ENCODE measurements at regions not wholly inside any gene's neighbourhood (a gene's known extent, or its start where the extent isn't known, plus 50 kb on each side); places are given as distances from the start of the nearest gene placed in this dataset.

DNA sequence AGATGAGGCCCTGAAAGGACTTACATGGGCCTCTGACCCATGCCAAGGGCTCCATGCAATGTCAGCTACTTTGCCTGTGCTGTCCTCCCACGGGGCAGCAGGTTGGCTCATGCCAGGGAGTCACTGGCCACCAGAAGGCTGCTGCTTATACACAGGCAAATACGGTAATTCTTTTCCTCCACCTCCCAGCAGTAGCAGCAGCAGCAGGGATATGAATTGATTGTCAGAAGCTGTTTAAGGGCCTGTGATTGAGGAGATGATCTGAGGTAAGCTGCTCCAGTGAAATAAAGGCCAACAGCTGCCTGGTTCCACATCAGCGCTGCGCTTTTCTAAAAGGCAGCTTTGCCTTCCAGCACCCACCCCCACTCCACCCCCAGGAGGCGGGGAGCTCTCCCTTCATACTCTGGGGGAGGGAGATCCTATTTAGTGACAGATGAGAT is 250.5 kb downstream of the SHQ1 start:
- H3K27me3 ChIP-seq, result no peaks in the 10 kb centered on the region
- ATAC-seq, result no peak
- no peak for TF ChIP-seq EP300 (IDR thresholded peaks at IDR 0.05)
- TF ChIP-seq POLR2A (IDR thresholded peaks at IDR 0.05), result no peak
- no peak for TF ChIP-seq POLR2AphosphoS5 (IDR thresholded peaks at IDR 0.05)
- TF ChIP-seq, protein P1, sequence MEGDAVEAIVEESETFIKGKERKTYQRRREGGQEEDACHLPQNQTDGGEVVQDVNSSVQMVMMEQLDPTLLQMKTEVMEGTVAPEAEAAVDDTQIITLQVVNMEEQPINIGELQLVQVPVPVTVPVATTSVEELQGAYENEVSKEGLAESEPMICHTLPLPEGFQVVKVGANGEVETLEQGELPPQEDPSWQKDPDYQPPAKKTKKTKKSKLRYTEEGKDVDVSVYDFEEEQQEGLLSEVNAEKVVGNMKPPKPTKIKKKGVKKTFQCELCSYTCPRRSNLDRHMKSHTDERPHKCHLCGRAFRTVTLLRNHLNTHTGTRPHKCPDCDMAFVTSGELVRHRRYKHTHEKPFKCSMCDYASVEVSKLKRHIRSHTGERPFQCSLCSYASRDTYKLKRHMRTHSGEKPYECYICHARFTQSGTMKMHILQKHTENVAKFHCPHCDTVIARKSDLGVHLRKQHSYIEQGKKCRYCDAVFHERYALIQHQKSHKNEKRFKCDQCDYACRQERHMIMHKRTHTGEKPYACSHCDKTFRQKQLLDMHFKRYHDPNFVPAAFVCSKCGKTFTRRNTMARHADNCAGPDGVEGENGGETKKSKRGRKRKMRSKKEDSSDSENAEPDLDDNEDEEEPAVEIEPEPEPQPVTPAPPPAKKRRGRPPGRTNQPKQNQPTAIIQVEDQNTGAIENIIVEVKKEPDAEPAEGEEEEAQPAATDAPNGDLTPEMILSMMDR (IDR thresholded peaks at IDR 0.05), result no peak
- no peaks in the 10 kb centered on the region for H3K9me3 ChIP-seq
- WGBS, 2 donors (ENCODE audit: low coverage in 1 of 2), result 60 to 63% methylated on average over 2 of the region's 5 CpGs
- no peaks in the 10 kb centered on the region for H3K4me1 ChIP-seq
- H3K36me3 ChIP-seq, result no peaks in the 10 kb centered on the region
- H3K4me3 ChIP-seq, result no peak overlapping the region
- H3K27ac ChIP-seq, result no peak overlapping the region

DNA sequence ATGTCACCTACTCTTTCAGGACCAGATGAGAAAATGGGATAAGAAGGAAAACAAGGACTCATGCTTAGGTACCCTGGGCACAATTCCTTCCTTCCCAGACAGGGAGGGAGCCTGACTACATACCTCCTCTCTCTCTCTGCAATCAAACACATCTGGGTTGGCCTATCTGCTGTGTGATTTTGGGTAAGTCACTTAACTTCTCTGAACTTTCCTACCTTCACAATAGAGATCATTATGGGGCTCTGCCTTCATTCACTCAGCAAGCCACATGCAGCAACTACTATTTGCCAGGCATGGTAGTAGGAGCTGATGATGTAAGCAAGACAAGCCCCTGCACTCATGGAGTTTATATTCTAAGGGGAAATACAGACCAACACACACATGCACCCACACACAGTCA is 251.2 kb downstream of the SHQ1 start:
- no peak for TF ChIP-seq POLR2AphosphoS5 (IDR thresholded peaks at IDR 0.05)
- TF ChIP-seq POLR2A (IDR thresholded peaks at IDR 0.05), result no peak
- TF ChIP-seq, protein P1 (IDR thresholded peaks at IDR 0.05), result no peak
- TF ChIP-seq EP300 (IDR thresholded peaks at IDR 0.05), result no peak
- no peak for ATAC-seq
- H3K27me3 ChIP-seq, result no peaks in the 10 kb centered on the region
- H3K36me3 ChIP-seq, result no peaks in the 10 kb centered on the region
- no peak overlapping the region for H3K27ac ChIP-seq
- no peak overlapping the region for H3K4me3 ChIP-seq
- H3K4me1 ChIP-seq, result peaks cover 0 to 7% (median 2%) of the 10 kb centered on the region in 3 donors
- H3K9me3 ChIP-seq, result no peaks in the 10 kb centered on the region

DNA sequence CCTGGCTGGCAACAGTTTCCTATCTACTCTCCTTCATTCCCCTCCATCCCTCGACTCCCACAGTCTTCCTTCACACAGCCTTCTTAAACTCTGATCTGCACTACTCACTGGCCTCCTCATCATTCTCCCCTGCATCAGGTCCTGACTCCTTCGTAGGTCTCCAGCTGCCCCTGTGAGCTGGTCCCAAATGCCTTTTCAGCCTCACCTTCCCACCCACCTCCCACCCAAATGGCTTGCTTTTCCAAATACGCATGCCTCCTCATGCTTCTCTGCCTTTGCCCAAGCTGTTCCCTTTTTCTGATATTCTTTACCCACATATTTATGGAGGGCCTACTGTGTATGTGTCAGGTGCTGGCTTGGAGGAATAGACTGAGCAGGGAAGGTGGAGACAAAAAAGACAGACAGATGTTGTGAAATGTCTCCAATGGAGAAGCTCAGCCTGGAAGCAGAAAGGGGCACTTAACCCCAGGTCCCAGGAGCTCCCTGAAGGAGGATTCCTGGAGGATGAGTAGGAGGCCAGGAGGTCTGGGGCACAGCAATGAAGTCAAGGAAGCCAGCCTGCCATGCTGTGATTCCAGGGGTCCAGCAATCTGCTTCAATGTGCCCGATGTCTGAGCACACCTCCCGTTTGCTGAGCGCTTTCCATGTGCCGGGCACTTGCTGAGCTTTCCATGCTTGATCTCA is 252.2 kb downstream of the SHQ1 start:
- TF ChIP-seq POLR2A (IDR thresholded peaks at IDR 0.05) (no peak), EP300 (IDR thresholded peaks at IDR 0.05) (no peak), POLR2AphosphoS5 (IDR thresholded peaks at IDR 0.05) (no peak)
- TF ChIP-seq, protein P1 (IDR thresholded peaks at IDR 0.05), result no peak
- Histone ChIP-seq H3K9me3 (no peaks in the 10 kb centered on the region), H3K27ac (no peak overlapping the region), H3K4me1 (peaks cover 0 to 17% (median 9%) of the 10 kb centered on the region in 3 donors), H3K36me3 (no peaks in the 10 kb centered on the region), H3K27me3 (no peaks in the 10 kb centered on the region), H3K4me3 (no peak overlapping the region)
- no peak for ATAC-seq
- WGBS, 2 donors (ENCODE audit: low coverage in 1 of 2), result 92 to 96% methylated on average over 2 to 7 of the region's 7 CpGs

DNA sequence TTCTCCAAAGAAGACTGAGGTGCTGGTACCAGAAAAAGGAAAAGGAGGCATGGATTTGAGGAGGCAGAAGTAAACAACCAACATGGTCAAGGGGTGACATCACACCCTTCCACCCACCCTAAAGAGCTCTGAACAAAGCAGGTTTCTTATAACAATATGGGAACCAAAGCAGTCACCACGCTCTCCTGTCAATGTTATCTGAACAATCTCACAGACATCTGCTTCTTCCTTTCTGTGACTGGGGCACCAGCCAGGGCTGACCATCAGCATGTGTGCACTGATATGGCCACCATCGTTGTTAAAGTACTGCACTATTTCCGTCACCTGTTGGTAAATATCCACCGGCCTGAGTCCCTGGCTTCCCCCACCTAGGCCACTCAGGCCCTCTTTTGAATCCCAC is 252.9 kb downstream of the SHQ1 start:
- H3K27ac ChIP-seq, result no peak overlapping the region
- TF ChIP-seq EP300 (IDR thresholded peaks at IDR 0.05), result no peak
- TF ChIP-seq POLR2A (IDR thresholded peaks at IDR 0.05), result no peak
- TF ChIP-seq POLR2AphosphoS5 (IDR thresholded peaks at IDR 0.05), result no peak
- TF ChIP-seq, protein P1 (IDR thresholded peaks at IDR 0.05), result no peak

DNA sequence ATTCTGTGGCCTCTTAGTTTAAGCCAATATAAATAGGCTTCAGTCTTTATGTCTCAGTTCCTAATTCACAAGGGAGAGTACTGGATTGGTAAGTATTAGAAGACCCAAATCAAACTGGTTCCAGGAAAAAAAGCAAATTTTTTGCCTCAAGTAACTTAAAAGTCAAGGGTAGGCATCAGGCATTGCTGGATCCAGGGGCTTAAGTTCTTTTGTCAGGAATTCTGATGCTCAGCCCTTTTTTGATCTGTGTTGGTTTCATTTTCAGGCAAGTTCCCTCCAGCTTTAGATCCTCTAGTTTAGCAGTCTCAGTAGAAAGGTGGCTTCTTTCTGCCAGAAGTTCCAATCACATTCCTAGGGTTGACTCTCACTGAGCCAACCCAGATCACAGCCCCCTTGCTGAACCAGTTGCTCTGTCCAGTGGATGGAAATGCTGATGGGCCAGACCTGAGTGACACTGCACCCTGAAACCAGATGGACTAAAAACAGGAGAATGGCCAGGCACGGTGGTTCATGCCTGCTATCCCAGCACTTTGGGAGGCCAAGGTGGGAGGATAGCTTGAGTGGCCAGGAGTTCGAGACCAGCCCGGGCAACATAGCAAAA is 253.5 kb downstream of the SHQ1 start:
- no peak for ATAC-seq

More for the DNA sequence above, 252.9 kb downstream of the SHQ1 start:
- Histone ChIP-seq H3K9me3 (no peaks in the 10 kb centered on the region), H3K4me1 (peaks cover 0 to 22% (median 9%) of the 10 kb centered on the region in 3 donors), H3K4me3 (no peak overlapping the region), H3K27me3 (no peaks in the 10 kb centered on the region), H3K36me3 (no peaks in the 10 kb centered on the region)
- WGBS, 2 donors (ENCODE audit: low coverage in 1 of 2), result 81 to 87% methylated on average over 3 to 4 of the region's 4 CpGs
- ATAC-seq, result no peak

More for the DNA sequence above, 253.5 kb downstream of the SHQ1 start:
- TF ChIP-seq POLR2AphosphoS5 (IDR thresholded peaks at IDR 0.05), result no peak
- TF ChIP-seq, protein P1 (IDR thresholded peaks at IDR 0.05), result no peak
- TF ChIP-seq POLR2A (IDR thresholded peaks at IDR 0.05), result no peak
- no peak for TF ChIP-seq EP300 (IDR thresholded peaks at IDR 0.05)
- no peaks in the 10 kb centered on the region for H3K27me3 ChIP-seq
- H3K27ac ChIP-seq, result no peak overlapping the region
- H3K4me1 ChIP-seq, result peaks cover 0 to 22% (median 9%) of the 10 kb centered on the region in 3 donors
- WGBS, 2 donors (ENCODE audit: low coverage in 1 of 2), result 90% methylated on average over 2 of the region's 3 CpGs; no CpG with 5 or more reads in 1 of the 2 donors
- no peaks in the 10 kb centered on the region for H3K9me3 ChIP-seq
- H3K4me3 ChIP-seq, result no peak overlapping the region
- H3K36me3 ChIP-seq, result no peaks in the 10 kb centered on the region

Measured in gastroesophageal sphincter (tissue), 4 donors.